Omental fat pad (tissue), 3 donors: ENCODE measurements at regions not wholly inside any gene's neighbourhood (a gene's known extent, or its start where the extent isn't known, plus 50 kb on each side); places are given as distances from the start of the nearest gene placed in this dataset.

Source experiments
- ATAC-seq: fragments of 150-250 bp; one replicate; pipeline ENCODE4 v1.9.1; 2016; ENCODE audit warnings: mild to moderate bottlenecking, moderate library complexity; ENCODE audit not compliant: low FRiP score
- DNase-seq: peaks from one replicate; pipeline ENCODE4 v3.0.0-alpha.2; 2019; ENCODE audit warnings: low spot score
- TF ChIP-seq, protein P1 (sequence below), 3 donors: fragments of 450-650 bp; IDR thresholded peaks; one replicate each; pipeline ENCODE4 v1.5.1; 2016 to 2017; ENCODE audit warnings: antibody characterized with exemption in 3 of 3, mild to moderate bottlenecking in 3 of 3, moderate library complexity in 2 of 3

DNA sequence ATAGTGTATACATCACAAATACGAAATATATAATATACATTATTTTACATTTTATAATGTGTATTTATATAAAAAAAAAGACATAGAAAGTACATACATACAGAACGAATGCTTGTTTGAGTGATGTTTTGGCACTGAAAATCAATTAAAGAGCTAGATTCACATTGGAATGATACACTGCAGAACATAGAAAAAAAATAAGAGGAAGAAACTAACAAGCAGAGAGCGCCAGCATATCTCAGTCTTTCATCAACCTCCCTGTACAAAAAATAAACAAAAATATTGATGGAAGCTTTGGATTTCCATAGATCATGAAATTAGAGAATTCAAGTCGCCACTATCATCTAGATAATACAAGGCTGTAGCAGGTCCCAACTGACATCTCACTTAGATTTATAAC is 420.6 kb downstream of the CENPC start:
- ATAC-seq (no peak), DNase-seq (no peak)
- TF ChIP-seq, protein P1, sequence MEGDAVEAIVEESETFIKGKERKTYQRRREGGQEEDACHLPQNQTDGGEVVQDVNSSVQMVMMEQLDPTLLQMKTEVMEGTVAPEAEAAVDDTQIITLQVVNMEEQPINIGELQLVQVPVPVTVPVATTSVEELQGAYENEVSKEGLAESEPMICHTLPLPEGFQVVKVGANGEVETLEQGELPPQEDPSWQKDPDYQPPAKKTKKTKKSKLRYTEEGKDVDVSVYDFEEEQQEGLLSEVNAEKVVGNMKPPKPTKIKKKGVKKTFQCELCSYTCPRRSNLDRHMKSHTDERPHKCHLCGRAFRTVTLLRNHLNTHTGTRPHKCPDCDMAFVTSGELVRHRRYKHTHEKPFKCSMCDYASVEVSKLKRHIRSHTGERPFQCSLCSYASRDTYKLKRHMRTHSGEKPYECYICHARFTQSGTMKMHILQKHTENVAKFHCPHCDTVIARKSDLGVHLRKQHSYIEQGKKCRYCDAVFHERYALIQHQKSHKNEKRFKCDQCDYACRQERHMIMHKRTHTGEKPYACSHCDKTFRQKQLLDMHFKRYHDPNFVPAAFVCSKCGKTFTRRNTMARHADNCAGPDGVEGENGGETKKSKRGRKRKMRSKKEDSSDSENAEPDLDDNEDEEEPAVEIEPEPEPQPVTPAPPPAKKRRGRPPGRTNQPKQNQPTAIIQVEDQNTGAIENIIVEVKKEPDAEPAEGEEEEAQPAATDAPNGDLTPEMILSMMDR (IDR thresholded peaks at IDR 0.05), result no peak

- DNase-seq (no peak), ATAC-seq (no peak)
- TF ChIP-seq, protein P1 (IDR thresholded peaks at IDR 0.05), result no peak
Observed at GRCh38 chr4:67122029-67122428, 423.3 kb downstream of the CENPC start.

DNA sequence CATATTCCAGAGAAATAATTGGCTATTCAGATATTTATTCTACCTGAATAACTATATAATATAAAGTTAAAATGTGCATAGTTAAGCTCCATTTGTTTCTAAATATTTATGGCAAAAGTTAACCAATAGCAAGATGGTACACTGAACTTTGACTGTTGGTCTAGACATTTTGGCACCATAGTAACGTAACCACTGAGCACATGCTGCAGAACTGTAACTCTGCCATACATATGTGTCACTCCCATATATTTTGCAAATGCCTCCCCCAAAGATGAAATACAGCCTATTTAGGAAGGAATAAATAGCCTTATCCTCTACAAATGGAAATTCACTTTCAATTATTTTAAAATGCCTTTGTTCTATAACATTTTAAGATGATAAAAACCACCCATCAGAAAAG is 424.9 kb downstream of the CENPC start:
- ATAC-seq (no peak), DNase-seq (no peak)
- TF ChIP-seq, protein P1 (IDR thresholded peaks at IDR 0.05), result no peak

DNA sequence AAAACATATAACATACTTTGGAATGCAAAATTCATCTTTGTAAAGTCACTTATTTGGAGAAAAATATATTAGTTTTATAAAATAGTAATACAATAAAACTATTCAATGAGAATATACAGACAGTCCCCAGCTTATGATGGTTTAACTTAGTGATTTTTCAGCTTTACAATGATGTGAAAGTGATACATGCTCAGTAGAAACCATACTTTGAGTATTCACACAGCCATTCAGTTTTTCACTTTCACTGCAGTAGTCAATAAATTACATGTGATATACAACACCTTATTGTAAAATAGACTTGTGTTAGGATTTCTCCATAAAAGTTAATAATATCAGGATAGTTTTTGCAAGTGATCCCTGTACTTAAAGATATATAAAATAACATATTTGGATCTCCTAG is 436.0 kb downstream of the CENPC start:
- DNase-seq (no peak), ATAC-seq (no peak)
- TF ChIP-seq, protein P1 (IDR thresholded peaks at IDR 0.05), result no peak

DNA sequence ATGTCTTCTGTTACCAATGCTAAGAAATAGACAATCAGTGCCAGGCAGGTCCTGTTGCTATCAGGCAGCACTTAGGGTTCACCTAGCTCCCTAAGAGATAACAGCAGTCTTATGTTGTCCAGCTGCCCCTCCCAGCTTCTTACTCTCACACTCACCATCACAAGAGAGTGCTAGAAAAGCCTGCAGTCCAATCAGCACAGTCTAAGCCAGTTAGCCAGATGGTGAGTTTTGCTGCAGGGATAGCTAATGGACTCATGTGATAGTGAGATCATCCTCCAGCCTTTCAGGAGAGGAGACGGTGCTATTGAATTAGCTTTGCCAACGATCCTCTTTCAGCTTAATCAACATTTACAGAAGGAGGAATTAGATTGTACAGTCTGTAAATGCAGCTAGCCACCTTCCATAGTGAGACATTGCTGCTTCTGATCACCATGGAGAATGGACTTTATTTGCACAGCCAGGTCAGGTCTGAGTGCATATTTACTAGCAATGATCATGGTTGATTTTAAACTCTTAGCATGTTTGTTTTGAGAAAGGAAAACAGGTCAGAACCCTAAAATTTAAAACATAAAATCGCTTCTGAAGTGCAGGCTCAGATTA is 438.3 kb downstream of the CENPC start:
- TF ChIP-seq, protein P1 (IDR thresholded peaks at IDR 0.05), result no peak
- DNase-seq, result no peak
- ATAC-seq, result no peak

DNA sequence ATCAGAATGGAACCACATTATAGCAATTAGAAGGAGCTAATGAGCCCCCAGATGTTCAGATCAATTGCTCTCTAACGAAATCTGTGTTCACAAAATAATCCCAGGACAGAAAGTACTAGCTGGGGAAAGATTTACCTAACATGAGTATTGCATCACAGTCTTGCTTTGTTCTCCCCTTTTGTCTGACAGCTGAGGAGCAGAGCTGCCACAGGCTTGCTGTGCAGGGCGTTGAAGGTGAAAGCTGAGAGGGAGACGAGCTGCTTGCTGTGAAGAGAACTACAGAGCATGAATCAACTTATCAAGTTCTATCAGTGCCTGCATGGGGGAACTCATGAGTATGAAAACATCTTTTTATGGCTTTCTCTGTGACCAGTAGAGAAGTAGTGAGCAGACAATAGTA is 441.2 kb downstream of the CENPC start:
- ATAC-seq, result no peak
- TF ChIP-seq, protein P1 (IDR thresholded peaks at IDR 0.05), result no peak
- DNase-seq, result no peak

- TF ChIP-seq, protein P1 (IDR thresholded peaks at IDR 0.05), result no peak
- no peak for DNase-seq
- no peak for ATAC-seq
Observed at GRCh38 chr4:67103001-67103747, 442.1 kb downstream of the CENPC start.
